ENCODE measurements at regions not wholly inside any gene's neighbourhood (a gene's known extent, or its start where the extent isn't known, plus 50 kb on each side); places are given as distances from the start of the nearest gene placed in this dataset.
A peak's percentile ranks its signal among the peaks of the same experiment; 100 is the strongest.
"Not testable (repeated sequence)": the region's sequence is repeated elsewhere in the genome, so short reads cannot be mapped to it uniquely, and the experiment has no call there.

- Mint-ChIP-seq H3K27me3 (peaks cover 5 to 13% of the 10 kb centered on the region in 2 donors), H3K27ac (no peak overlapping the region), H3K36me3 (no peaks in the 10 kb centered on the region), H3K4me3 (no peak overlapping the region), H3K4me1 (ENCODE audit: low read depth in 2 of 2) (peaks cover 7 to 10% of the 10 kb centered on the region in 2 donors), H3K9me3 (peaks cover 4% of the 10 kb centered on the region)
- DNase-seq (ENCODE audit: low spot score) (no peak), ATAC-seq (no peak)
Observed at GRCh38 chr11:57903011-57903410, 120.7 kb upstream of the OR9Q1 start.

- DNase-seq (ENCODE audit: low spot score) (peak; percentile 62), ATAC-seq (peak; percentile 78 to 84)
- Mint-ChIP-seq H3K27ac (no peak overlapping the region), H3K36me3 (no peaks in the 10 kb centered on the region), H3K4me3 (no peak overlapping the region), H3K27me3 (peaks cover 3 to 8% of the 10 kb centered on the region in 2 donors), H3K9me3 (peaks cover 4% of the 10 kb centered on the region), H3K4me1 (ENCODE audit: low read depth in 2 of 2) (peaks cover 7 to 9% of the 10 kb centered on the region in 2 donors)
Observed at GRCh38 chr11:57903441-57904123, 120.1 kb upstream of the OR9Q1 start.

- H3K4me1 Mint-ChIP-seq (ENCODE audit: low read depth in 2 of 2): peaks cover 7% of the 10 kb centered on the region in 2 donors
- no peak overlapping the region for H3K4me3 Mint-ChIP-seq
- peaks cover 4% of the 10 kb centered on the region for H3K9me3 Mint-ChIP-seq
- no peak for ATAC-seq
- peaks cover under 1 to 4% of the 10 kb centered on the region in 2 donors for H3K27me3 Mint-ChIP-seq
- no peaks in the 10 kb centered on the region for H3K36me3 Mint-ChIP-seq
- DNase-seq (ENCODE audit: low spot score): no peak
- H3K27ac Mint-ChIP-seq: no peak overlapping the region
Observed at GRCh38 chr11:57904376-57904775, 119.3 kb upstream of the OR9Q1 start.

- Mint-ChIP-seq H3K4me1 (ENCODE audit: low read depth in 2 of 2) (peaks cover 7% of the 10 kb centered on the region in 2 donors), H3K27ac (no peak overlapping the region), H3K9me3 (peaks cover 4% of the 10 kb centered on the region), H3K4me3 (no peak overlapping the region), H3K36me3 (no peaks in the 10 kb centered on the region), H3K27me3 (peaks cover 0 to 10% of the 10 kb centered on the region in 2 donors)
- ATAC-seq (no peak), DNase-seq (ENCODE audit: low spot score) (no peak)
Observed at GRCh38 chr11:57905439-57905838, 118.2 kb upstream of the OR9Q1 start.

GRCh38 chr11:57908399-57908798 lies 115.3 kb upstream of the OR9Q1 start:
- not testable (repeated sequence) for H3K9me3 Mint-ChIP-seq; H3K36me3 Mint-ChIP-seq; H3K4me1 Mint-ChIP-seq (ENCODE audit: low read depth in 2 of 2); H3K27me3 Mint-ChIP-seq; H3K27ac Mint-ChIP-seq; H3K4me3 Mint-ChIP-seq; DNase-seq (ENCODE audit: low spot score); ATAC-seq

- H3K4me1 Mint-ChIP-seq (ENCODE audit: low read depth in 2 of 2); ATAC-seq; H3K27ac Mint-ChIP-seq: not testable (repeated sequence)
Observed at GRCh38 chr11:57911522-57911921, 112.2 kb upstream of the OR9Q1 start.

GRCh38 chr11:57913715-57914704 lies 109.7 kb upstream of the OR9Q1 start:
- Mint-ChIP-seq H3K27ac (no peak overlapping the region), H3K4me3 (no peak overlapping the region), H3K4me1 (ENCODE audit: low read depth in 2 of 2) (no peaks in the 10 kb centered on the region), H3K27me3 (peaks cover 16 to 17% of the 10 kb centered on the region in 2 donors), H3K36me3 (no peaks in the 10 kb centered on the region), H3K9me3 (no peaks in the 10 kb centered on the region)
- ATAC-seq (no peak), DNase-seq (ENCODE audit: low spot score) (no peak)

More at GRCh38 chr11:57911522-57911921, 112.2 kb upstream of the OR9Q1 start:
- not testable (repeated sequence) for H3K36me3 Mint-ChIP-seq; H3K4me3 Mint-ChIP-seq; H3K27me3 Mint-ChIP-seq; DNase-seq (ENCODE audit: low spot score); H3K9me3 Mint-ChIP-seq

- Mint-ChIP-seq H3K27ac (no peak overlapping the region), H3K36me3 (no peaks in the 10 kb centered on the region), H3K4me3 (no peak overlapping the region), H3K9me3 (no peaks in the 10 kb centered on the region), H3K27me3 (peaks cover 13 to 22% of the 10 kb centered on the region in 2 donors), H3K4me1 (ENCODE audit: low read depth in 2 of 2) (no peaks in the 10 kb centered on the region)
- DNase-seq (ENCODE audit: low spot score) (no peak), ATAC-seq (peak in 1 of 2 donors; percentile 6)
Observed at GRCh38 chr11:57917632-57918031, 106.0 kb upstream of the OR9Q1 start.

- Mint-ChIP-seq H3K27me3 (peaks cover 13 to 30% of the 10 kb centered on the region in 2 donors), H3K36me3 (no peaks in the 10 kb centered on the region), H3K4me3 (no peak overlapping the region), H3K4me1 (ENCODE audit: low read depth in 2 of 2) (no peaks in the 10 kb centered on the region), H3K9me3 (no peaks in the 10 kb centered on the region), H3K27ac (no peak overlapping the region)
- ATAC-seq (peak in 1 of 2 donors; percentile 9), DNase-seq (ENCODE audit: low spot score) (no peak)
Observed at GRCh38 chr11:57920971-57921370, 102.7 kb upstream of the OR9Q1 start.

- no peak overlapping the region for H3K27ac Mint-ChIP-seq
- H3K9me3 Mint-ChIP-seq: no peaks in the 10 kb centered on the region
- no peak for DNase-seq (ENCODE audit: low spot score)
- H3K4me3 Mint-ChIP-seq: no peak overlapping the region
- ATAC-seq: no peak
- H3K27me3 Mint-ChIP-seq: peaks cover 11 to 28% of the 10 kb centered on the region in 2 donors
- H3K36me3 Mint-ChIP-seq: no peaks in the 10 kb centered on the region
- H3K4me1 Mint-ChIP-seq (ENCODE audit: low read depth in 2 of 2): no peaks in the 10 kb centered on the region
Observed at GRCh38 chr11:57932105-57932504, 91.6 kb upstream of the OR9Q1 start.

GRCh38 chr11:57935402-57936049 lies 88.2 kb upstream of the OR9Q1 start:
- Mint-ChIP-seq H3K27ac (no peak overlapping the region), H3K4me3 (no peak overlapping the region), H3K9me3 (no peaks in the 10 kb centered on the region), H3K27me3 (peaks cover 0 to 7% of the 10 kb centered on the region in 2 donors), H3K36me3 (no peaks in the 10 kb centered on the region), H3K4me1 (ENCODE audit: low read depth in 2 of 2) (no peaks in the 10 kb centered on the region)
- no peak for ATAC-seq
- DNase-seq (ENCODE audit: low spot score): no peak

GRCh38 chr11:57936050-57936418 lies 87.6 kb upstream of the OR9Q1 start:
- ATAC-seq (no peak), DNase-seq (ENCODE audit: low spot score) (no peak)
- Mint-ChIP-seq H3K4me3 (no peak overlapping the region), H3K36me3 (no peaks in the 10 kb centered on the region), H3K4me1 (ENCODE audit: low read depth in 2 of 2) (no peaks in the 10 kb centered on the region), H3K9me3 (no peaks in the 10 kb centered on the region), H3K27ac (no peak overlapping the region), H3K27me3 (peaks cover 3 to 7% of the 10 kb centered on the region in 2 donors)

- H3K27ac Mint-ChIP-seq: no peak overlapping the region
- ATAC-seq: no peak
Observed at GRCh38 chr11:57937431-57937830, 86.2 kb upstream of the OR9Q1 start.

More at GRCh38 chr11:57937431-57937830, 86.2 kb upstream of the OR9Q1 start:
- no peaks in the 10 kb centered on the region for H3K36me3 Mint-ChIP-seq
- peaks cover 0 to 3% of the 10 kb centered on the region in 2 donors for H3K27me3 Mint-ChIP-seq
- H3K4me1 Mint-ChIP-seq (ENCODE audit: low read depth in 2 of 2): no peaks in the 10 kb centered on the region
- no peaks in the 10 kb centered on the region for H3K9me3 Mint-ChIP-seq
- H3K4me3 Mint-ChIP-seq: no peak overlapping the region
- no peak for DNase-seq (ENCODE audit: low spot score)

Measured in natural killer cell treated with Interleukin-12 subunit alpha and Interleukin-12 subunit beta and Interleukin-15 and Interleukin-18, amount 100 ng/mL, for 72 hours (primary cell).